Adrenal gland (tissue), 5 donors: ENCODE measurements at regions not wholly inside any gene's neighbourhood (a gene's known extent, or its start where the extent isn't known, plus 50 kb on each side); places are given as distances from the start of the nearest gene placed in this dataset.

ENCODE experiments used
- CTCF ChIP-seq, 6 experiments: fragments of 450-650 bp in 4 of 6; fragments of 200-600 bp in 2 of 6; sonication (generic) in 1 of 6; IDR thresholded peaks; 1 replicate in 5 of 6; 2 replicates in 1 of 6; pipeline versions ENCODE4 v1.5.1 to v1.8.0; 2016 to 2021; ENCODE audit warnings: antibody characterized with exemption in 6 of 6, mild to moderate bottlenecking in 2 of 6, moderate library complexity in 1 of 6
- POLR2A ChIP-seq, 2 donors: fragments of 450-650 bp; IDR thresholded peaks; one replicate each; pipeline ENCODE4 v1.6.1; 2017; ENCODE audit warnings: antibody characterized with exemption in 2 of 2, mild to moderate bottlenecking in 2 of 2, moderate library complexity in 1 of 2
- donor health status: DM: no; HTN: no; CAD: no.

GRCh38 chr6:170205126-170205525, 85.8 kb downstream of the DLL1 start:
- no peak for TF ChIP-seq POLR2A (IDR thresholded peaks at IDR 0.05)
- no peak for TF ChIP-seq CTCF (IDR thresholded peaks at IDR 0.05)
